ENCODE measurements at regions not wholly inside any gene's neighbourhood (a gene's known extent, or its start where the extent isn't known, plus 50 kb on each side); places are given as distances from the start of the nearest gene placed in this dataset.
A peak's percentile ranks its signal among the peaks of the same experiment; 100 is the strongest.

DNA sequence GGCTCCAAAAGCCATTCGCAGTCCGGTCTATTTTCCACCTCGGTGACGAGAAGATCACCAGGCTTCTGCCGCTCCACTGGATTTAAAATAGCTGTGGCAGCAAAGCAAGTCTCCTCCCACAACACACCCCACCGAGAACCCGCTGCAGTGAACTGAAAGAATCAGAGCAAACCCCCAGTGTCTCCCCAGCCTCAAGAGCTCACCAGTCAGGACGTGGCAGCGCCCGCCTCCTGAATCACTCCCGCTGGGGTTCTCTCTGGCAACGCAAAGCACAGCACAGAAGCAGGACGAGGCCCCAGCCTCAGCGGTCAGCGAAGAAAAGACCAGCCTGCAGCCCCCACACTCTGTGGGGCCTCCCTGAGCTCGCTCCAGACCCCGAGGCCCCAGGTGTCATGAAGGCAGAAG lies 126.1 kb upstream of the PPP2R2D start:
- DNase-seq (ENCODE audit: low spot score), result no peak

DNA sequence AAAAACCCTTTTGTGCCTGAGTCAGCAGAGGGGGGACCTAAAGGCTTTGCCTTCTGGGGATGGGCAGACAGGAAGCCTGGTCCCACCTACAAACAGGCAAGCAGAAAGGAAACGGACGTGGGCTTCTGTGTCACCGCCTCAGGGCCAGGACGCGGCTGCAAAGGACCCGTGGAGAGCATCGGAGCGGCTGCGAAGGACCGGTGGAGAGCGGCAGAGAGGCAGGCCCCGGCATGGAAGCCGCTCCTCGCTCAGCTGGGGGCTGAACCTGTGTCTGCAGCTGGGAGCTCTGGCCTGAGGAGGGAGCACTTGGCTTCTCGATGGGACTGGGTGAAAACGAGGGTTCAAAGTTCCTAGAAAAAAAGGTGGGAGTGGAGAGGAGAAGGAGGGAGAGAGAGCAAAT lies 125.4 kb upstream of the PPP2R2D start:
- DNase-seq (ENCODE audit: low spot score), result no peak

DNA sequence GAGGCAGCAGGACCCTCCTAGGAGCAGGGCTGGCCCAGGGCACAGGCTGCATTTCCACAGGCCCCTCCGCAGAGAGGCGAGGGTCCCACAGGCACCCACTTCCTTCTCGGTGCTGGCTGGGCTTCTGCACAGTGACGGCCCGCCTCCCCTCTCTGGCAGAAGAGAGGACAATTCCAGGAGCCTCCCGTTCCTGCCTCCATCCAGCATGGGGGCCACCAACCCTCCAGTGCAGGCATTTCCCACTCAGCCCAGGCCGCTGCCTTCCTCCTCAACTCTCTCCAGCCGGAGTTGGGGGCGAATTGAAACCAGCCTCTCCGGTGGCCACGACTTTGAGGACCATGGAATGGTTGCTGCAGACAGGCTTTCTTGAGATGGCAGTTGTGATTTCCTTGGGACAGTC lies 125.0 kb upstream of the PPP2R2D start:
- DNase-seq (ENCODE audit: low spot score), result no peak

DNA sequence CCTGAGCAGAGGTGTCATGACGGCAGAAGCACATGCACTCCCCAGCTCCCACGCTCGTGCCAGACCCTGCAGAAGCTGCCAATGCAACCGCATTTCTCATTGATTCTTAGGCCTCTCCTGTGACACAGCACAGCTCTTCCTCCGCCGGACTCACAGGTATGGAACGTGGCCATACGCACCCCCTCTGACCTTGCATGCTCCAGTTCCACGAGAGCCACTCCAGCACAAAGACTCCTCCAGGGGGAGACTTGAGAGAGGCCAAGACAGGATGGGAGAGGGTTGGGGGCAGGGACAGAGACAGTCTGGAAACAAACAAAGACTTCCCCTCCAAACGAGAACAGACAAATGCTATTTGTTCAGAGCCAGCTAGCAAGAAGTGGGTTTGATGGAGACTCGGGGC lies 124.3 kb upstream of the PPP2R2D start:
- DNase-seq (ENCODE audit: low spot score), result no peak

DNA sequence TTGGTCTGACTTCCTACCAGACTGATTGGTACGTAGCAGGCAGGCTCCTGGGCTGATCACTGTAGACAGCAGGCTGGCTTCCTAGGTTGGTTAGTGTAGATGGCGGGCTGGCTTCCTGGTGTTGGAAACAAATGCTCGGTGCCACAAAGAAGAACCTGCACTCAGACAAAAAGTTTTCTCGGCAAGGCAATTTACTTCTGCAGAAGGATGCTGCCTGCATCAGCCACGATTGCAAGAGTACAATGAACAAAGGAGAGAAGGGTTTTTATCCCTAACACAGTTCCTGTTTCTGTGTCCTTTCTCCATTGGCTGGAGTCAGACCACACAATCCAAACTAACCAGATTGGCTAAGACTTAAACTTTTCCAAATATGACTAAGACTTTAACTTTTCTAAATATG lies 123.6 kb upstream of the PPP2R2D start:
- DNase-seq (ENCODE audit: low spot score), result no peak

DNA sequence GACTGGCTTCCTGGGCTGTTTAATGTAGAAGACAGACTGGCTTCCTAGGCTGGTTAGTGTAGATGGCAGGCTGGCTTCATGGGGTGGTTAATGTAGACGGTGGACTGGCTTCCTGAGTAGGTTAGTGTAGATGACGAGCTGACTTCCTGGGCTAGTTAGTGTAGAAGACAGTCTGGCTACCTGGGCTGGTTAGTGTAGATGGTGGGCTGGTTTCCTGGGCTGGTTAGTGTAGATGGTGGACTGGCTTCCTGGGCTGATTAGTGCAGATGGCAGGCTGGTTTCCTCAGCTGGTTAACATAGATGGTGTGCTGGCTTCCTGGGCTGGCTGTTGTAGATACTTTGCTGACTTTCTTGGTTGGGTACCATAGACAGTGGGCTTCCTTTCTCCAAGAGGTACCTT lies 122.9 kb upstream of the PPP2R2D start:
- no peak for DNase-seq (ENCODE audit: low spot score)

DNA sequence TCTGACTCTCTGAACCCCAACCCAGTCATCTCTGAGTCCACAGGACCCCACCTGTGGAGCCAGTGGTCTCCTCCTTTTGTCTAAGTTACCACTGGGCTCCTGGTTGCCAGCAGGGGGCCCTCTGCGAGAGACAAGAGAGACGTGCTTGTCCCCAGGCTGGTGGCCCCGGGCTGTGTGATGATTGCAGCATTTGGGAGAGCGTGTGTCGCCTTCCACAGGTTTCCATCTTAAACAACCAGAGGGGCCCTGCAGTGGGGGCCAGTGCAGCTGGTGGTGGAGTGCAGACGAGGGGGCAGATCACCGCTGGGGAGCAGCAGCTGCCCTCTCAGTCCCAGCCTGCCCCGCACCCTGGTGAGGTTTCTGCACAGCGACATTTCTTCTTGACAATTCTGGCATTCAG lies 122.4 kb upstream of the PPP2R2D start:
- no peak for DNase-seq (ENCODE audit: low spot score)

DNA sequence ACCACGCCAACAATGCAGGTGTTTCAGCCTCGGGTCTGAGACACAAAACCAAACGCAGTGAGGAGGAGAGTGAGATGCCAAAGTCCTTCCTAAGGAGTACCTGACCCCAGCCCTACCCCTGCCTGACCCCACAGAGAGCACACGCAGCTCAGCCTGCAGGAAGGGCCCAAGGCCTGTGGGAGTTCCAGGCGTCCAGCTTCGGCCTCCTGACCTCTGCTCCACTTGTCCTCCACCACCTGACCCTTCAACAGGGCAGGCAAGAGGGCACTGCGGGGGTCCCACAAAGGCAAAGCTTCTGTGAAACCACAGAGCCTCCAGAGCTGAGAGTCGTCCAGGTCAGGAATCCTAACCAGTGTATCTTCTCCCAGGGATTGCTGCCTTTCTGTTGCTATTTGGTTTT lies 122.0 kb upstream of the PPP2R2D start:
- DNase-seq (ENCODE audit: low spot score), result no peak

DNA sequence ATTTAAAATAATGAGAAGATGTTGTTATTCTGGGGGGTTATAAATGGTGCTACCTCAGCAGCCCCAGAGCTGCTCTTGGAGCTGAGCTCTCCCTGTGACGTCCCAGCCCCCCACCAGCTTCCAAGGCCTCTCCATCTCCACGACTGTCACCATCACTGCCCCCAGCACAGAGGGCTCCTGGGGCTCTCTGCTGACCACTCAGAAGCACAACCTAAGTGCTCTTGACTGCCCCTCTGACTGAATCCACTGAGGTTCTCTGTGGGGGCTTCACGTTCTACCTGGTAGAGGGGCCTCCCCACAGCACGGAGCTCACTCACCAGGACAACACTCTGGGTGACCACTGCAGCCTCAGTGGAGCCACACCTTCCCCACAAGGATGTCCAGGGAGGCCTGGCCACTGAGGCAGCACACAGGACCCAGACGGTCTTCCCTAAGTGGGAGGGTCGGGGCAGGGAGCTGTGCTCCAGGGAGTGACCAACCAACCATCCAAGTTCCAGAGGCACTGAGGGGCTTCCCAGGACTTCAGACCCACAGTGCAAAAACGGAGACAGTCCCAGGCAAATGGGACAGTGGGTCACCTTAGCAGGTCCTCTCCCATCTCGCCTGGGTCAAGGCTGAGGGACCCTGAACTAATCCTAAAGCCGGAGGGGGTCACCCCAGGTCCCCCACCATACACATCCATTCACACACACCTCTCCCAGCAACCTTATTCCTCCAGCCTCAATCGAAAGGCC lies 121.0 kb upstream of the PPP2R2D start:
- no peak for DNase-seq (ENCODE audit: low spot score)

DNA sequence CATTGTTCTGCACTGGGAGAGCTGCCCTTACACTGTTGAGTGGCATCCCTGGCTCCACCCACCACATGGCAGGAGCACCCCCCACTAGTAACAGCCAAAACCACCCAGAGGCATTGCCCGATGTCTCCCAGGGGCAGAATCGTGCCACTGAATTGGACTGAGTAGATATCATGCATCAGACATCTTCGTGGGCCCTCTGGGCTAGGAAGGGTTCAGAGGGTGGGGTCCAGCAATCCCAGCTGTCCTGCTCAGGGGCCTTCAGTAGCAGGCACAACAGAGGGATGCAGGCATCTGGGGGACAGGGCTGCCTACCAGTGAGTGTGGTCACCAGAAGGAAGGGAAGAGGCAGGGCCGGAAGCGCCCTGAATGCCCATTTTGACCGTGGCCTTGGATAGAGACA lies 119.7 kb upstream of the PPP2R2D start:
- no peak for DNase-seq (ENCODE audit: low spot score)

DNA sequence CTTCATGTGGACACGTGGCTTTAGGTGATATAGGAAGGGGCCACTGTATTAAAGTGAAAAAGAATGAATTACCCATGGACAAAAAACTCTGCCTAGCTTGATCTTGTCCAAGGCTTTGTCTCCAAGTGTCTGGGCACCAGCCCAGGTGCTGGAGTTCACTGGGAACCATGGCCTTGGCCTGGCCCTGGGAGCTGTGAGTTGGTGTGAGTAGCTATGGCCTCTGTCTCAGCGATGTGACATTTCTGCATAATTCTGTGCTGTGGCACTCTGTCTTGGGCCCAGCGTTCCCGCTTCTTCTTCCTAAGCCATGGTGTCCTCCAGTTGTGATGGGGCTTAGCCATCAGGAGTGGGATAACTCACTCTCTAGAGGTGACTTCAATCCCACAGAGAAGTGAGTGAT lies 119.0 kb upstream of the PPP2R2D start:
- no peak for DNase-seq (ENCODE audit: low spot score)

DNA sequence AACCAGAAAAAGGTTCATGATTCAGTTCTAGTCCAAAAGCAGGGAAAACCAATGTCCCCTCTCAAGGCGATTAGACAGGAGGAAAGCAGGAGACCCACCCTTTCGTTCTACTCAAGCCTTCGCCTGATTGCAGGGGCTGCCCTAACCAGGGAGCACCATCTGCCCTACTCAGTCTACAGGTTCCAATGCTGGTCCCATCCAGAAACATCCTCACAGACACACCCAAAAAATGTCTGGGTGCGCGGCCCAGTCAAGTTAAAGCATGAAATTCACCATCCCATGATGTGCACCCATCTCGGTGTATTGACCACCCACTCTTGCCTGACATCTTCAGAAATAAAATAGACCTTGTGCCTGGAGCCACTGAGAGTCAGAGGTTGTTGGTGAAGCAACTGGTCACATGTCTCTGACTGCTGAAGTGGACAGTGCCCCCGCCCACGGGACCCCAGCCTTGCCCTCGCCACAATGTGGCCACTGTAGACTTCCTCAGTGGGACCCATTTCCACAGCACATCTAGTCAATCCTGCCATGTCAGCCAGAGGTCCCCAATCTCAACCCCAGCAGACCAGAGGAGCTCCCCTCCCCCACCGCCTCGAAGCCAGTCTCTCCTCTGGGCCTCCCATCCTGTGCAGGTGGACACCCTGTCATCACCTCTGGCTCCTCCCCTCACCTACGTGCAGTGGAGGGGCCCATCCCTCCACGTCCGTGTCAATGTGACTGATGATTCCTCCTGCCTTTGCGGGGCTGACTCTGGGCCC lies 116.3 kb upstream of the PPP2R2D start:
- DNase-seq (ENCODE audit: low spot score), result no peak

DNA sequence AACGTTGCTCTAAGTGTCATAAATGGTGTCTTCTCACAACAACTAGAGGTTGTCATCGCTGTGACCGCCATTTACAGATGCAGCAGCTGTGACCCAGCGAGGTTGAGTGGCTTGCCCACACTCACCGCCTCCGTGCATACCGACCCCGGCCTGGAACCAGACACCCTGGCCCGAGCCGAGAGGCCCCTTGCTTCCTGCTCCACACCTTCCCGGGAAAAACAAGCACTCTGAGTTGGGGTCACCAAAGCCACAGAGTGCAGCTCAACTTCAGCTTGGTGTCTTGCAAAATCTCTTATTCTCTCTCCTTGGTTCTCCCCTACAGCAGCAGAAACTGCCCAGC lies 115.7 kb upstream of the PPP2R2D start:
- DNase-seq (ENCODE audit: low spot score), result no peak

DNA sequence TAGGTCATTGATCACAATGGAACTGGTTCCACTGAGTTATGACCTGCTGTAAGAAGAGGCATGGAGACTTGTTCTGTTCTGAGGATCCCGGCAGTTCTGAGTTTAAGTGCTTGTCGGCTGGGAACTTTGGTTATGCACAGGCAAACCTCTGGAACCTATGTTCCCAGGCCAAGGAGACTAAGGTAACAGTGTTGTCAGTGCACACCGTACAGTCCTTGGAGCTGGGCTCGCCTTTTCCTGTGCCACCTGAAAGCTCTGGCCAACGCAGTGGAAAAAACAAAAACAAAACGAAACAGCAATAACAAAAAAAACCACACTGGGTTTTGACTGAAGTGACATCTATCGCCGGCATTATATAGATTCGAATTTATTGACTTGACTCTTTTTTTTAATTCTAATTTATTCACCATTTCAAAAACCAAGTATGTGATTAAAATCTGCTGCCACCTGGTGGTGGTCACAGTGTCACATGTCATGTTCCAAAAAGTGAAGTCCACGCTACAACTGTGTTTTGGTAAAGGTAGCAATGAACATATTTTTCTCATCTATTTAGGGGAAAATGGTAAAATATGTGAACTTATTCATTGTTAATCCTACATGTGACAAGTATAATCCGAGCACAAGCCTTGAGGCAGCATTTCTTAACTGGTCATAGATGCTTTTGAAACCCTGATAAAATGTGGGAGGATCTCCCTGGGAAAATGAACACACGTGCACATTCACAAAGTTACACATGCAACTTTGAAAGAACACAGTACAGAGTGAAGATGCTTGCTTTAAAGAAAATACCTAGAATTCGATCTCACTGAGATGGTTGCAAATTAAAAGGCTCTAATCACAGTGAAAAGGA lies 113.8 kb upstream of the PPP2R2D start:
- no peak for DNase-seq (ENCODE audit: low spot score)

DNA sequence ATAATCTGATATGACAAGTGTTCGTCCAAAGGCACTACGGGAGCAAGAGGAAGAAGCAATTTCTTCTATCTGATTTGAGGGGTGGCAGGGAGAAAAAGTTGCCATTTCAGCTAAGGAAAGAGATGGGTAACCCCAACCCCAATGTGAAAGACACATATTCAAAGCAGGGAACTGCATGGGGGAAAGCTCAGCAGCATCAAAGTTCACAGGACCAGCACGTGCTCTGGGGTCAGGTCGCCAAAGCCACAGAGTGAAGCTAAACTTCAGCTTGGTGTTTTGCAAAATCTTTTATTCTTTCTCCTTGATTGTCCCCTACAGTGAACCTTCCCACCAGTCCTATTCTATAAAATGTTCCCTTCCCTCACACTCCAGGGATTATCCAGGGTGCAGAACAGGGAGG lies 112.8 kb upstream of the PPP2R2D start:
- no peak for DNase-seq (ENCODE audit: low spot score)

DNA sequence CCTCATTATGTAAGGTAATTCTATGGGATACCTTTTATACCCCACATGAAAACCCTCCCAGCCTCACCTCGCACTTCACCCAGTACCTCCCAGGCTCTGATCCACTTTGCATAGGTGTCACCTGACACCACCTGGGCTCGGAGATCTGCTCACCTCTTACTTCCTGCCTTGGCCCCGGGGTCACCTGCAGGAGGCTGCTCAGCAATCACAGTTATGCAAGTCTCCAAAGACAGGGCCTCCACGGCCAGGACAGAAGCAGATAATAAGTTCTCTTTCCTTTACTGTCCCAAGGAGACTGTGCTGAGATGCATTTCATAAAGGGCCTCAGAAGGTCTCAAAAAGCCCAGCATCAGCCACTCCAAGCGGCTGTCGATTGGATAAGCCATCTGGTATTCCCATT lies 112.4 kb upstream of the PPP2R2D start:
- DNase-seq (ENCODE audit: low spot score), result no peak

DNA sequence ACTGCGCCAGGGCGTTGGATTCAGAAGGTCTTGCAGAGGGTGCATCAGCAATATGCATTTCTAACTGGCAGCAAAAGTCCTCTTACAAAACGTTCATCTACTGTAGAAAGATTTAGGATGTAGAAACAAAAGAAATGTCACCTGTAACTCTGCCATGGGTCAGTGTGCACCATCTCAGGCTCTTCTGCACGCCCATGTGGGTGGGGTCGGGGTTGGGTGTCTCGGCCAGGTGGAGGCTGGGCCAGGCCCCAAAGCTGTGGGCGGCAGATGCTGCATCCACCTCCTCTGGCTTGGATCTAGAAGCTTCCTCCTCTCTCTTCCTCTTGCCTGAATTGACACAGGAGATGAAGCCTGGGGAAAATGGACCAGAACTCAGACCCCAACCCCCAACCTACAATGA lies 111.3 kb upstream of the PPP2R2D start:
- DNase-seq (ENCODE audit: low spot score), result no peak

DNA sequence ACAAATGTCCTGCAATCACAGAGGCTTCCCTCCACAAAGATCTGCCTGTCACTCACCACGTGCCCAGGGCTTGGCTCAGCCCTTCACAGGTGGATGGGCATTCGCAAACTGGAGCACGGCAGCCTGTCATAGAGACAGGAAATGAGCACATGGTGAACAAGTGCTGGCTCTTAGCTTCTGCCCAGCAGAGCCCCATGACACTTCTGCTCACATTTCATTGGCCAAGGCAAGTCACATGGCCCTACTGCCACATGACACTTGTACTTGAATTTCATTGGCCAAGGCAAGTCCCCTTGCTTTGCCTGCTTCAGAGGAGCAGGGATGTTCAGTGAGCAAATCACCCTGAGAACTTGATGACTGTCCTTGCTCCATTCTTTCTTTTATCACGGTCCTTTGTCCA lies 110.8 kb upstream of the PPP2R2D start:
- peak; percentile 0 for DNase-seq (ENCODE audit: low spot score)

DNA sequence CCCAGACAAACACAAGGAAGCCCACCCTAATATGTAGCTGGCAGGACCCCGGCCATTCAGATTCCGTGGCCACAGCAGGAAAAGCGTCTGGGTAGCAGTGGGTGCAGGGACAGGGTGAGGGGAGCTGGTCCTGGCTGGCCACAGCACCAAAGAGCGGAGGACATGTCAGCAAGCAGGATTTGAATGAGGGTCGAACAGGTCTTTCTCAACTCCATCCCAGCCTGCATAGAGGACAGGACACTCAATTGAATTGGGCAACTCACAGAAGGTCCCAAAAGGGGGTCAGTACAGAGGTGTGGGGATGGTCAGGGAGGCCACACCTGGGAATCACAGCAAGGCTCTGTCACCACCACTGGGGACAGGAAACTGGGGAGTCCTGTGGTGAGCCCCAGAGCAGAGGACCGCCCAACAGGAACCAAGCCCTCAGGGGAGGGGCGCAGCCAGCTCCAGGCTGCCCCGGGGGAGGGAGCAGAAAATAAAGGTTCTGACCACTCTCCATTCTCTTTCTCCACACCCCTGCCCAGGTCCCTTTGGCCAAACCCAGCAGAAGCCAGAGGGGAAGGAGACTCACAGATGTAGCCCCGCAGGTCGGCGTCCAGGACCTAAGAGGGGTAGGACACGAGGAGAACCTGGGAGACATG lies 108.7 kb upstream of the PPP2R2D start:
- no peak for DNase-seq (ENCODE audit: low spot score)

DNA sequence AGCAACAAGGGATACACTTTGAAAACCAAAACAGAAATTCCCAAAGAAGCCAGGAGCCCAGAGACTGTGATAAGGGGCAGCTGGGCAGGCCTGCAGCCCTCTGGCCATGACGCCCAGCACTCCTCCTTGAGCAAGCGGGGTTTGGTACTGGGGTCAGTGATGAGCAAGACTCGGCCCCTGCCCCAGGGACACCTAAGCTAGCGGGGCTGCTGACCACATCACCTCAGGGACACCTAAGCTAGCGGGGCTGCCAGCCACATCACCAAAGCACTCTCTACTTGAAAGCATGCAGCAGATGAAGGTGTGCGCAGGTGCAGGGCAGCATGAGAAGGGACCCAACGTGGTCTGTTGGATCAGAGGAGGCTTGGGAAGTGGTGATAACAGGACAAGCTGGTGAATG lies 108.0 kb upstream of the PPP2R2D start:
- DNase-seq (ENCODE audit: low spot score), result no peak

DNA sequence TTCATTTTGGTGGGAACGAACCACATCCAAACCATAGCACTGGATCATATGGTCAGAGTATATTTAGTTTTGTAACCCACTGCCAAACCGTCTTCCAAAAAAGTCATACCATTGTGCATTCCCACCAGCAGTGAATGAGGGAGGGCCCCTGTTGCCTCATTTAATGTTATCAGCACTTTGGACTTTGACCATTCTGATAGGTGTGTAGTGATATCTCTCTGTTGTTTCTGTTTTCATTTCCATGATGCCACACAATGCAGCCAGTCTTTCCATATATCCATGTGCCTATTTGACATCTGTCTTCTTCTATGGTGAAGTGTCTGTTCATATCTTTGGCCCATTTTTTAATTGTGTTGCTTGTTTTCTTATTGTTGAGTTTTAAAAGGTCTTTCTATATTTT lies 105.0 kb upstream of the PPP2R2D start:
- no peak for DNase-seq (ENCODE audit: low spot score)

DNA sequence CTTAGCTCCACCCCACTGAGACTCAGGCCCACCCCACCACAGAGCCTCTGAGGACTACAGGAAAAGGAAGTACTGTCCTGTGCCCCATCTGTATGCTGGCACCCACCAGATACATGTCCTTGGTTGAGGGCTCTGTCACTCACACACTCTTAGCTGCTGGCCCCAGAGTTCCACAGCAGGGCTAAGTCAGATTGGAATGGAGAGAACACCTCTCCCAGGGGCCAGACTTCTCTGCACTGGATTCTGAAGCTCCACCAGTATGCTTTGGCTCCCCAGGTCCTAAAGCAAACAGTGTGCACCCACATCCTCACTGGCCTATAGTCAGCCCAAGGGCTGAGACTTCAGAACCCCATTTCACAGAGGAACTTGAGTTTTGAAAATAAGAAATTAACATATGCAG lies 103.2 kb upstream of the PPP2R2D start:
- DNase-seq (ENCODE audit: low spot score), result no peak
